Stomach (tissue), 8 donors: ENCODE measurements at regions not wholly inside any gene's neighbourhood (a gene's known extent, or its start where the extent isn't known, plus 50 kb on each side); places are given as distances from the start of the nearest gene placed in this dataset.

ENCODE experiments used
- DNase-seq, 2 donors: peaks; one replicate each; pipeline versions ENCODE4 v3.0.0 to v3.0.0-alpha.2; 2013 to 2019
- H3K27ac ChIP-seq, 5 donors: fragments of 200-600 bp in 4 of 5; sonication (generic) in 4 of 5; one replicate each; pipeline ENCODE4 v1.5.1; 2013 to 2019; ENCODE audit warnings: mild to moderate bottlenecking in 1 of 5, moderate library complexity in 1 of 5
- H3K27me3 ChIP-seq, 3 donors: fragments of 200-600 bp; sonication (generic); one replicate each; pipeline ENCODE4 v1.5.1; 2017 to 2019; ENCODE audit warnings: mixed run types in 1 of 3
- H3K36me3 ChIP-seq, 4 donors: fragments of 200-600 bp; sonication (generic); 1 replicate in 3 of 4; 2 replicates in 1 of 4; pipeline ENCODE4 v1.5.1; 2016 to 2019
- H3K4me1 ChIP-seq, 4 donors: fragments of 200-600 bp; sonication (generic); one replicate each; pipeline ENCODE4 v1.5.1; 2016 to 2019
- H3K4me3 ChIP-seq, 4 donors: fragments of 200-600 bp; sonication (generic) in 3 of 4; one replicate each; pipeline ENCODE4 v1.5.1; 2016 to 2019; ENCODE audit warnings: mild to moderate bottlenecking in 1 of 4
- H3K9me3 ChIP-seq, 4 donors: fragments of 200-600 bp; sonication (generic); one replicate each; pipeline ENCODE4 v1.5.1; 2016 to 2019
- EP300 ChIP-seq: sonication (generic); formaldehyde crosslinking; IDR thresholded peaks from one replicate; pipeline ENCODE4 v1.6.1; 2017; ENCODE audit warnings: antibody characterized with exemption
- POLR2A ChIP-seq, 4 donors: fragments of 450-650 bp; IDR thresholded peaks; one replicate each; pipeline ENCODE4 v1.6.1; 2016; ENCODE audit warnings: antibody characterized with exemption in 4 of 4, control low read depth in 2 of 4, mild to moderate bottlenecking in 1 of 4, moderate library complexity in 1 of 4
- POLR2AphosphoS5 ChIP-seq, 3 donors: sonication (generic); formaldehyde crosslinking; IDR thresholded peaks; one replicate each; pipeline ENCODE4 v1.6.1; 2016; ENCODE audit warnings: antibody characterized with exemption in 3 of 3
- WGBS, 5 donors: extraction: QIAGEN DNeasy Blood & Tissue Kit in 3 of 5; methylation state at CpG; one replicate each; pipeline versions ENCODE4 v1.1.5 to v1.1.7; 2013 to 2018; 5-methylcytosine and 5-hydroxymethylcytosine counted together
- intact Hi-C: fragments of 100-400 bp; cut with DNase I; formaldehyde crosslinking; loops from one replicate; pipeline ENCODE4 v1.15.1; 2023; ENCODE audit warnings: low total_unique reads
- TF ChIP-seq, protein P1 (sequence below), 7 experiments: fragments of 450-650 bp in 4 of 7; fragments of 200-600 bp in 3 of 7; sonication (generic) in 3 of 7; IDR thresholded peaks; one replicate each; pipeline ENCODE4 v1.5.1; 2016 to 2019; ENCODE audit warnings: antibody characterized with exemption in 7 of 7, control low read depth in 2 of 7, mild to moderate bottlenecking in 1 of 7
- donor health status: healthy with polysubstance abuse.
- donor health status: Bipolar disorder and iron deficiency.
- donor health status: healthy.

DNA sequence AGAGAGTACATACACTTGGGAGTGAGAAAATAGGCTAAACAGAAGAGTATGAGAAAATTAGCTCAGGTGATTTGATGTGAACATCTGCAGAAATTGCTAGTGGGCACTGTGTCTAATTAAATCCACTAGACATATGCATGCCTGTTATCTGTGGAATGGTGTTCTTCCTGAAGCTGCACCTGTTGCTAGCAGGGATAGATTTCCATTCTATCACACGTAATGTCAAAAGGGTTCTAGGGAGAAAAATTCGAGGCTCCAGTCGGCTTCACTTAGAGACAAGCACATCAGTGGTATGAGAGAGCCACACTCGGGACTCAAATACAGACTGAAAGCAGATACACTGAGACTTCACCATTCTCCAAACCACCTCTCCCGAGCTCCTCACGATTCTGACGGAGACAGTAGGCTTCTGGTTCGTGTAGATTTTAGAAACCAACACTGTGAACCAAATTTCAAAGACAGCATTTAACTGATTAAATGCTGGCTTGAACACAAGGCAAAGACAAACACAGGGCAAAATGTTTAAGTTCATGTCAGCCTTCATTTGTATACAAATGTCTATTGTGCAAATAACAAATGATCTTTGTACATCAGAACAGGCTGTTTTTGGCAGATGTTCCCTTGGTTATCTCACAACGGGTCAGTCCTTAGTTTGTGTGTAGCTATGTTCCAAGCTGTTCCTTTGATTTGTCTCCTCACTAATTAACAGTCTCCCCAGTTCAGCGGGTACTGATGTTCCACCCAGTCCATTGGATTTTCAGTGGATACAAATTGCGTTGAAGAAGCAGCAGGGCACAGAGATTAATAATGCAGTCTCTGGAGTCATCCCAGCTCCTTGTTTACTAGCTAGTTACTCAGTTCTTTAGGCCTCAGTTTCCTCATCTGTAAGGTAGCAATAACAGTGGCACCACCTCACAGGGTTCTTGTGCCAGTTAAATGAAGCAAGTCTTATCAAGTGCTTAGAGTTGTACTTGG lies 131.0 kb upstream of the IFNGR1 start:
- no peak for TF ChIP-seq POLR2A (IDR thresholded peaks at IDR 0.05)
- no peak for TF ChIP-seq POLR2AphosphoS5 (IDR thresholded peaks at IDR 0.05)
- TF ChIP-seq, protein P1, sequence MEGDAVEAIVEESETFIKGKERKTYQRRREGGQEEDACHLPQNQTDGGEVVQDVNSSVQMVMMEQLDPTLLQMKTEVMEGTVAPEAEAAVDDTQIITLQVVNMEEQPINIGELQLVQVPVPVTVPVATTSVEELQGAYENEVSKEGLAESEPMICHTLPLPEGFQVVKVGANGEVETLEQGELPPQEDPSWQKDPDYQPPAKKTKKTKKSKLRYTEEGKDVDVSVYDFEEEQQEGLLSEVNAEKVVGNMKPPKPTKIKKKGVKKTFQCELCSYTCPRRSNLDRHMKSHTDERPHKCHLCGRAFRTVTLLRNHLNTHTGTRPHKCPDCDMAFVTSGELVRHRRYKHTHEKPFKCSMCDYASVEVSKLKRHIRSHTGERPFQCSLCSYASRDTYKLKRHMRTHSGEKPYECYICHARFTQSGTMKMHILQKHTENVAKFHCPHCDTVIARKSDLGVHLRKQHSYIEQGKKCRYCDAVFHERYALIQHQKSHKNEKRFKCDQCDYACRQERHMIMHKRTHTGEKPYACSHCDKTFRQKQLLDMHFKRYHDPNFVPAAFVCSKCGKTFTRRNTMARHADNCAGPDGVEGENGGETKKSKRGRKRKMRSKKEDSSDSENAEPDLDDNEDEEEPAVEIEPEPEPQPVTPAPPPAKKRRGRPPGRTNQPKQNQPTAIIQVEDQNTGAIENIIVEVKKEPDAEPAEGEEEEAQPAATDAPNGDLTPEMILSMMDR (IDR thresholded peaks at IDR 0.05) = no peak
- no peak for TF ChIP-seq EP300
- peaks cover 0 to 10% (median 5%) of the 10 kb centered on the region in 4 donors for H3K4me1 ChIP-seq
- no peak for DNase-seq
- H3K9me3 ChIP-seq = no peaks in the 10 kb centered on the region
- intact Hi-C loops = no loop called here
- H3K4me3 ChIP-seq = no peak overlapping the region
- no peaks in the 10 kb centered on the region for H3K27me3 ChIP-seq
- H3K36me3 ChIP-seq = no peaks in the 10 kb centered on the region
- H3K27ac ChIP-seq = no peak overlapping the region
- WGBS, 5 donors = 56 to 64% (median 60%) methylated on average over 11 of the region's 11 CpGs

DNA sequence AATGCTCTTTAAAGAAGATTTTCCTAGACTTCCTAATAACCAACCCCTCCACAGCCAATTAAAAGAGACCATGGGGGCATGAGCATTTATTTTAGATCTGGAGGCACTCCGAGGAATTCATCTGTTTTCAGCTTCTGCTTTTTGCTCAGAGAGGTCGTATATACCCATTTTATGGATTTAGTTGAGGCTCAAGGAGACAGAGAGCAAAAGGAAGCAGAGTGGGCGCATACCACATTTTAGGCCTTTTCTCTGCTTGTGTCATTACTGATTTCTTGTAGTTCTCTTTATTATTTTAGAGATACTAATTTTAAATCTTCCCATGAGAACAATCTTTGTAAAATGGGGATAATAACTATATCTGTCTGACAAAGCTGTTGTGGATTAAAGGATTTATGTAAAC lies 129.6 kb upstream of the IFNGR1 start:
- TF ChIP-seq POLR2A (IDR thresholded peaks at IDR 0.05) (no peak), EP300 (no peak), POLR2AphosphoS5 (IDR thresholded peaks at IDR 0.05) (no peak)
- TF ChIP-seq, protein P1 (IDR thresholded peaks at IDR 0.05) = no peak
- no peak overlapping the region for H3K27ac ChIP-seq
- DNase-seq = no peak
- WGBS, 5 donors = 88 to 95% (median 90%) methylated on average over 3 of the region's 3 CpGs
- H3K9me3 ChIP-seq = no peaks in the 10 kb centered on the region
- no peaks in the 10 kb centered on the region for H3K36me3 ChIP-seq
- H3K27me3 ChIP-seq = no peaks in the 10 kb centered on the region
- peaks cover 0 to 10% (median 2%) of the 10 kb centered on the region in 4 donors for H3K4me1 ChIP-seq
- intact Hi-C loops = no loop called here
- H3K4me3 ChIP-seq = no peak overlapping the region

DNA sequence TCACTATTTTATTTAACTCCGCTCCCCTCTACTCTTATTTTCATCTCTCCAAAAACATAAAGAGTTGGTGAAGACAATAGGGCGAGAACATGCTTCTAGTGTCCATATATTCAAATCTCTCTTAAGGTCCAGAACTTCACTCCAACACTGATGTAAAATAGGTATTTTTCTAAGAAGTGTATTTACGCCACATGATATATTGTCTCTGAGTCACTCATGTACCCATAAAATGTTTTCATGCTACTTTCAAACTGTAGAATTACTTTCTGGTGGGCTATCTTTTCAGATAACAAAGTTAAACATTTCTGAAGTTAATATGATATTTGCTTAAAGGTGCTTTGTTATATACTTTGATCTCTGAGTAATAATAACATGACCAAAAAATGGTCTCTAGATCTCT lies 124.1 kb upstream of the IFNGR1 start:
- WGBS, 5 donors = 45 to 63% (median 54%) methylated on average over 3 of the region's 3 CpGs
- no peaks in the 10 kb centered on the region for H3K9me3 ChIP-seq
- peak overlapping the region in 3 of 4 donors; percentile 29 to 42 (median 33) for H3K4me3 ChIP-seq
- no peak for DNase-seq
- H3K27ac ChIP-seq = no peak overlapping the region
- peaks cover 12 to 18% (median 18%) of the 10 kb centered on the region in 4 donors for H3K4me1 ChIP-seq
- TF ChIP-seq, protein P1 (IDR thresholded peaks at IDR 0.05) = no peak
- no peaks in the 10 kb centered on the region for H3K36me3 ChIP-seq
- intact Hi-C loops = no loop called here
- no peaks in the 10 kb centered on the region for H3K27me3 ChIP-seq

DNA sequence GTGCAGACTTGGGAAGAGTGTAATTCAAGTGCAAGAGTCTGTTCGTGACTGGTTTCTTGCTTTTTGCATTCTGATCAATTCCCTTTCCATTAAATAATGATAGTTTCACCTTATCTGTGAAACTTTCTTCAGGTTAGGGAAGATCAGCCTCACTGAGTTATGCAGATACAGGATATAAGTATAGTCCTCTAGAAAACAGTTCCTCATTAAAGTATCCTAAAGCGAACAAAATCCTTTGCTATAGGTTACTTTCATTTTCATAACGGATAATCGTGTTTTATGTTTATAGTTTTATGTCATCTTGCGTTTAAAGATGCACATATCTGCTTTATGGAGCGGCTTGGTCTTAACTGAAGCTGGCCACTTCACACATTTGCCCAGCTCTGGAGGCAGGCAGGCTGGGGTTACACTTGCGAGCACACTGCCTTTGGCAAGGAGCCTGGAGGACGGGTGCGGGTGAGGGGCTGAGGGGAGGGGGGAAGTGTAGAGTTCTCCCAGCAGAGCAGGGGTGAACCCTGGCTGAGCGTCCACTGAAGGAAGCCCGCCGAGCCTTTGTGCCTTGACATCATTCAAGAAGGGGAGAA lies 123.5 kb upstream of the IFNGR1 start:
- peak in 1 of 2 donors; percentile 69 for DNase-seq
- whole genome bisulfite sequencing, 5 donors = 12 to 21% (median 19%) methylated on average over 12 of the region's 12 CpGs
- peak overlapping the region; percentile 29 to 42 (median 32) for H3K4me3 ChIP-seq

More for the DNA sequence above, 123.5 kb upstream of the IFNGR1 start:
- Histone ChIP-seq H3K9me3 (no peaks in the 10 kb centered on the region), H3K27me3 (no peaks in the 10 kb centered on the region), H3K4me1 (peaks cover 12 to 18% (median 18%) of the 10 kb centered on the region in 4 donors), H3K27ac (no peak overlapping the region), H3K36me3 (no peaks in the 10 kb centered on the region)
- TF ChIP-seq, protein P1 (IDR thresholded peaks at IDR 0.05) = no peak
- TF ChIP-seq EP300 = no peak
- TF ChIP-seq POLR2AphosphoS5 (IDR thresholded peaks at IDR 0.05) = no peak
- intact Hi-C loops = no loop called here
